GM18873 (cell line): ENCODE measurements at regions not wholly inside any gene's neighbourhood (a gene's known extent, or its start where the extent isn't known, plus 50 kb on each side); places are given as distances from the start of the nearest gene placed in this dataset.

Experiments
- ATAC-seq: cut with Tn5 transposase; IDR thresholded peaks from one replicate; pipeline ENCODE4 v1.9.1; 2021; ENCODE audit warnings: mild to moderate bottlenecking, moderate library complexity, moderate number of reproducible peaks; ENCODE audit not compliant: unreplicated experiment, low FRiP score

- no peak for ATAC-seq
These were observed 94.0 kb upstream of the STEAP1B start for GRCh38 chr7:22594020-22594419.

GRCh38 chr7:22591271-22591670 is 91.3 kb upstream of the STEAP1B start:
- no peak for ATAC-seq

- ATAC-seq, result no peak
These were observed 89.7 kb upstream of the STEAP1B start for GRCh38 chr7:22589641-22590201.

GRCh38 chr7:22588351-22588750 is 88.4 kb upstream of the STEAP1B start:
- no peak for ATAC-seq

GRCh38 chr7:22587322-22587721 is 87.3 kb upstream of the STEAP1B start:
- ATAC-seq, result no peak

- ATAC-seq, result no peak
These were observed 86.8 kb upstream of the STEAP1B start for GRCh38 chr7:22586786-22587140.

GRCh38 chr7:22586101-22586785 is 86.3 kb upstream of the STEAP1B start:
- no peak for ATAC-seq

- ATAC-seq, result no peak
These were observed 84.2 kb upstream of the STEAP1B start for GRCh38 chr7:22584179-22584578.

- ATAC-seq, result no peak
These were observed 83.1 kb upstream of the STEAP1B start for GRCh38 chr7:22582863-22583622.

- no peak for ATAC-seq
These were observed 81.1 kb upstream of the STEAP1B start for GRCh38 chr7:22581099-22581498.

- ATAC-seq, result no peak
These were observed 80.0 kb upstream of the STEAP1B start for GRCh38 chr7:22579961-22580360.

- no peak for ATAC-seq
These were observed 78.2 kb upstream of the STEAP1B start for GRCh38 chr7:22578007-22578733.

- ATAC-seq, result no peak
These were observed 77.5 kb upstream of the STEAP1B start for GRCh38 chr7:22577470-22578001.

GRCh38 chr7:22576612-22577469 is 76.9 kb upstream of the STEAP1B start:
- no peak for ATAC-seq

GRCh38 chr7:22574754-22575520 is 74.9 kb upstream of the STEAP1B start:
- no peak for ATAC-seq

GRCh38 chr7:22572937-22573336 is 72.9 kb upstream of the STEAP1B start:
- ATAC-seq, result no peak

GRCh38 chr7:22572292-22572691 is 72.3 kb upstream of the STEAP1B start:
- no peak for ATAC-seq

- no peak for ATAC-seq
These were observed 71.8 kb upstream of the STEAP1B start for GRCh38 chr7:22571766-22572165.

GRCh38 chr7:22569586-22570321 is 69.8 kb upstream of the STEAP1B start:
- ATAC-seq, result no peak
